Stimulated activated naive CD4-positive, alpha-beta T cell (primary cell): ENCODE measurements at regions not wholly inside any gene's neighbourhood (a gene's known extent, or its start where the extent isn't known, plus 50 kb on each side); places are given as distances from the start of the nearest gene placed in this dataset.

Source experiments
- DNase-seq, 6 experiments: peaks; one replicate each; lab custom pipeline; 2025; lab: John Stamatoyannopoulos, UW

DNA sequence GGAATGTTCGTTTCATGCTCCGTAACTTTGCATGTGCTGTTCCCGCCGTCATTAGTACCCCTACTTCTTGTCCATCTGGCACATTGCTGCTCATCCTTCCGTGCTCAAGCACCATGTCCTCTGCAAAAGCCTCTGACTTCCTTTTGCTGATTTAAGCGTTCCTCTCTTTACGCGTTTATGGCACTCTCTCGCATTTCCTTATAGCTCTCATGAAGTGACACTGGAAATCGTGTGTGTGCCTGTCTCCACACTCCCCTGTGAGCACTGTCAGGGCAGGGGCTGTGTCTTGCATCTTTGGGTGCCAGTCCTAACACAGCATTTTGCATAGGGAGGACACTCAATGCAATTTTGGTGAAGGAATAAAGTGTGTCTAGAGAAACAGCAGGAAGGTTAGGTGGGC lies 210.6 kb upstream of the FAT1 start:
- no peak for DNase-seq

GRCh38 chr4:186934841-186935443 lies 211.3 kb upstream of the FAT1 start:
- DNase-seq = no peak

DNA sequence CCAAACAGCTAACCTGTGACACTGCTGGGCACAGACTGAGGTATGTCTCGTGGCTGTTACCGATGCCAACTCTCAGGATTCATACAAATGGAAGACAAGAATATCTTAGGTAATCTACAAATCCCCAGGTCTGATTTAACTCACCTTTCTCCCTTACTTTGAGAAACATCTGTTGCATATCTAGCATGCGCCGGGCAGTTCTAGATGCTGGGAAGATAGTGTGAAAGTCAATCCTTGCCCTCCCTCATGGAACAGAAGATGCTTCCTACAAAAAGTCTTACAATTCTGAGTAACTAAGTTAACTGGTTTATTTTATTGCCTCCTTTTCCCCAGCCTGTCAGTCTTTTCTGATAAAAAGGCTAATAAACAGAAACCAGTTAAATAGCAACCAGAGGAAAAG lies 212.2 kb upstream of the FAT1 start:
- DNase-seq = no peak

DNA sequence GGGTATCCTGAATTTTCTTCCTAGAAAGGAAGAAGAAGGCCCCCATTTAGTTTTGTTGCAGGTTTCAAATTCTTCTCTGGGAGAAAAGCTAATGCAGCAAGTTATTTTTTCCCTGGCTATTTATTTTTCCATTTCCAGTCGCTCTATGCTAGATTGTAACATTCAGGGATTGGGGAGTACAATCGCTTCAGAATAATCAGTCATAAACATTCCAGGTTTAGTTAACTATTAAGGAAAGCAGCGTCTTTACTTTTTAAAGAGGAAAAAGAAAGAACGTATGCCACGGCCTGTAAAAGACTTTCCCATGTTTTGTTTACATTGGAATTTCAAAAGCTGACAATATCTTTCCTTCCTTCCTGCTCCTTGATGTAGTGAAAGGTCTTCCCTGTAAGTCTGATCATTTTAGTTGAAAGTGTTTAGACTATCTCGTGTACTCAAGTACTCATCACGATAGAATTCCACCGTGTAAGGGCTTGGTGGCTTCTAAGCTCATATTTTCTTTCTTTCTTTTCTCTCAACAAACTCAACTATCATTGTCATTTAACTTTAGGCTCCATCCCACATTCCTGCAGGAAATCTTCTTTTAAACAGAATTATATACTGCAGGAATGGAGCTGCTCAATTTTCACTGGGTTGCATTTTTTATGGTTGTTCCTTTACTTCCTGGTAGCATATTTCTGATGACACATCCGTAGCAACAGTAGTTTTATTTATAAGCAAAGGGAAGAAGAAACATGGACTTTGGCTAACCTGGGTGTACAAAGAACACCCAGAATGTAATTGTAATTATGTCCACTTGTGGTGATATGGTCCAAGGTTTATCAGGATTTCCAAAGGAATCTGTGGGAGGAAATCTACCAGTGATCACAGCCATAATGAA lies 213.1 kb upstream of the FAT1 start:
- DNase-seq = no peak

GRCh38 chr4:186939226-186939625 lies 215.6 kb upstream of the FAT1 start:
- DNase-seq = no peak

DNA sequence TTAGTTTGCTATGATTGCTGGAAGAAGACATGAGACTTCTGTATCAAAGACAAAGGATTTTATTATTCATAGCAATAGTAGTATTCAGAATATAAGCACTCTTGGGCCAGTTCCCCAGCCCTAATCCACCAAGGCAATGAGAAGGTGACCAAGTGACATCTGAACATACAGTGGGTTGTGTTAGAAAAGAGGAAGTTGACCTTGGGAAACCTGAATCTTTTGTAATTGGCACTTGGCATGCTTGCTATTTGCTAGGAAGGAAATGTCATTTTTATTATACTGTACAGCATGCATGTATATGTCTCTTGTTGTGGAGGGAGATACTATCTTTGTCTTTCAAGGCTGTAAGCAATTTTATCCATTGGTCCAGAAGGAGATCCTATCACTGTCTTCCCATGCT lies 216.1 kb upstream of the FAT1 start:
- no peak for DNase-seq

DNA sequence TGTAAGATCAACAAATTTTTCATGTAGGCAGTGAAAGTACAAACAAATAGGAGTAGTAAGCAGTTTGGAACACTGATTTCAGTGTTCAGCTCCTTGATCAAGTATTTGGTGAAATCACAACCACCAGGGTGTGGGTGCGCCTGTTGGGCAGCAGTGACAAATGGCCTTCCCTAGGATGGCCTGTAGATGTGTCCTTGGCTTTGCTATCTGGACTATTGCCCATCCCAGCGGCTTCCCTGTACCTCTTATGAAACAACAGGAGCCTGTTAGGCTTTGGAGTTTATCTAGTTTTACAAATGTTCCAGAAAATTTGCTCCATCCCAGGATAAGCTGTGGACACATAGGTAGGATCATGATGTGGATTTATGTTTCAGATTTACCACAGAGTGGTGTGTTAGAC lies 216.8 kb upstream of the FAT1 start:
- DNase-seq = no peak

DNA sequence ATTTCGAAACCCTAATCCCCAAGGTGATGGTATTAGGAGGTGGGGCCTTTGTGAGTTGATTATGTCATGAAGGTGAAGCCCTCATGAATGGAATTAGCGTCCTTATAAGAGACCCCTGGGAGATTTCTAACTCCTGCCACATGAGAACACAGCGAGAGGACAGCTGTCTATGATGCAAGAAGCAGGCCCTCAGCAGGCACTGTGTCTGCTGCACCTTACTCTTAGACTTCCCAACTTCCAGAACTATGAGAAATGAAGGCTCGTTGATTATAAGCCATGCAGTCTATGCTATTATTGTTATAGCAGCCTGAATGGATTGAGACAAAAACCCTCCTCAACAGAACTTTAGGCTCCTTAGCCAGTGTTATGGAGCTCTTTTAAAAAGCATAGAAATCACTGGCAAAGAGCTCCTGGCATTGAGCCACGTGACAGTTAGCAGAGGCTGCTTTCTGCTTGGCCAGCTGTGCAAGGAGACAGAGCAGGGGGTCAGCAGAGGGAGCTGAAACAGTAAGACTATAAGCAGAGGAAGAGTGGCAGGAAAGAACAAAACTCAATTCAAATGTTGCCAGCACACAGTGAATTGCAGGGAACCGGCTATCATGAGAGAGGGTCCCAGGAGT lies 219.2 kb upstream of the FAT1 start:
- DNase-seq = no peak

DNA sequence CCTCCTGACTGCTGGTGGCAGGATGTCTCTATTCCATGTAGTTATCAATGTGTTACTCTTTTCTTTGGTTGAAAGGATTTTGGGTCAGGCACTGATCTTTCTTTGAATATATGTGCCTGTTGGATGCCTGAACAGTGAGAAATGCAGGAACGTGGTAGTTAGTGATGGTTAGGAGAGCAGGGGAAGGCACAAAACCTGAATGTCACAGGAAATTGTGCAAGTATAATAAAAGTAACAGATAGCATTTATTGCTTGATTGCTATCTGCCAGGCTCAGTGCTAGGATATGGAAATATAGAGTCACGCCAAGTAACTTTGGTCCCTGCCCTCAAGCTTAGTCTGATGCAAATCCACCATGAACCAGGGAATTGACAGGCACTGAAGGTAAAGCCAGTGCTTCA lies 219.8 kb upstream of the FAT1 start:
- no peak for DNase-seq

DNA sequence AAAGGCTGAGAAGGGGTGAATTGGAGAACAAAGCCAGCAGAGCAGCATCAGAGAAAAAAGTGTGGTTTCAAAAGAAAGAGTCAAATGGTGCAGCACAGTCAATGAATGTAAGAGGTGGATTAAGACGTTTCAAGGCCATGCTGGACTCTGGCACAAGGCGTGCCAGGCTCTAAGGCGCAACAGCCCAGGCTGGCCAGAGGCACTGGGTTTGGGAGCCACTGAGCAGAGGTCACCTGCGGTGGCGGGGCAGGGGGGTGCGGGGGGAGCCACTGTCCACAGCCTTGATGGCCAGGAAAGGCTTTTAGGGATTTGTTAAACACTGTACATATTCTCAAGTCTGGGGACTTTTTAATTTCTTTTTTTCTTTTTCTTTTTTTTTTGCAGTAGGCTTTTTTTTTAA lies 222.5 kb upstream of the FAT1 start:
- DNase-seq = no peak

GRCh38 chr4:186946682-186947294 lies 223.1 kb upstream of the FAT1 start:
- DNase-seq = no peak

DNA sequence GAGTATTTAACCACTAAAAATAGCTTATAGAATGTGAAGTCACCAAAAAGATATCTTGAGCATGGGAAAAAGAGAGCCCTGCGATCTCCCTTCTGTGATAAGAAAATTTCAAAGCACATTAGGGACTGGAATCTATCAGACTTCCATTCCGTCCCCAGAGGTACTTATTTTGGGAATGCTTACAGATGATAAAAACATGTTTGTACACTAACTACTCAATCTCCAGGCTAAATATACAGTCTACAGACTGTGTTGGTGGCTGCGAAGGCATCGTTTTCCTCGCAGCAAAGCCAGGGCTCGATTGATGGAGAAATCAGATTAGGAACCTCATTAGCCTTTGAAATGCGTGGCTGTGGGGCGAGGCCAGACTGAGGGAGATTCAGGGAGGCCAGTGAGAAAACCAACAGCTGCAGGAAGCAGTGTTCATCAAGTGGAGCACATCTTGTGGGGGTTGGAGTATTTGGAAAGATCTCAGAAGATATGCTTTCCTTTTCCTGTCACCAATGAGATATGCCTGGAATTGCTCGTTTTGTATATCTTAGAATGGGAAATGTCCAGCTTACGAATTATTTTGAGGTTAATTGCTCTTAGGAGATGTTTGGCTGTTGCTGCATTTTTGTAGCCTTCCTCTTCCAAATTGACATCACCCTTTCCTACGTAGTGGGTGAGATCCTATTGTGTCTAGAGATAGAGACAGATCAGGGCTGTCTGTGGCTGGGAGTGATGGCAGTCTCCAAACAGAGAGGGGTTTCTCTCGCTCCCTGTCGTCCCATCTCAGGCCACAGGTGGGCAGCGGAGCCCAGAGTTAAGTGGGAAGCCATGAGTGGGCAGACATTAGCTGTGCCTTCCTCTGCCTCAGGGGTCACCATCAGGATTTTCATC lies 224.9 kb upstream of the FAT1 start:
- DNase-seq = no peak

DNA sequence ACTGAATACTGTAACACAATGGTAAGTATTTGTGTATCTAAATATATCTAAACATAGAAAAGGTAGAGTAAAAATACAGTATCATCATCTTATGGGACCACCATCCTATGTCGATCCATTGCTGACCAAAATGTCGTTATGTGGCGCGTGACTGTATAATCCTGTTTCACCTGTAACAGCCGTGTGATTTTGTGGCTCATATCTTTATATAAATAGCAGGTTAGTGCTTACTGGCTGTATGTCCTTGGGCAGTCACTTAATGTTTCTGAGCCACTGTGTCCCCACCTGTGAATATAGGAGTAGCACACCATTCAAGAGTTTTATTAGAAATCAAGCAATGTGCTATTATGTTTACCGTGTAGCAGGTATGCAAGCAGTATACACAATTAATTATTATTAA lies 226.2 kb upstream of the FAT1 start:
- no peak for DNase-seq

DNA sequence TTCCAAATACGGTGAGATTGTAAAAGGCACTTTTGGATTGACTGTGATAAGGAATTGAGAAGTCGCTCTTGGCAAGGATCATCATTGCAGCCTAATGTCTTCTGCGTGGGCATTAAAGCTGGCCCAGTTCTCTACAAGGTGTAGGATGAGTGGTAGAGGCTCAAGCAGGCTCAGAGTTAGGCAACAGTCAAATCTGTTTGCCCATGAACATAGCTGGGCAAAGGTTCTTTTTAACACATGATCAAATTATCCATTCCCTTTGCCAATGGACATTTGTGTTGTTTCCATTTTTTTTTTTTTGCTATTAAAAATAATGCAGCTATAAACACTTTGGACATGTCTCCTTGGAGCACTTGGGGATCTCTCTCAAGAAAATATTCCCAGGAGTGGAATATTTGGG lies 229.1 kb upstream of the FAT1 start:
- DNase-seq = no peak

- DNase-seq = no peak
These were observed 230.1 kb upstream of the FAT1 start for GRCh38 chr4:186953599-186954260.

DNA sequence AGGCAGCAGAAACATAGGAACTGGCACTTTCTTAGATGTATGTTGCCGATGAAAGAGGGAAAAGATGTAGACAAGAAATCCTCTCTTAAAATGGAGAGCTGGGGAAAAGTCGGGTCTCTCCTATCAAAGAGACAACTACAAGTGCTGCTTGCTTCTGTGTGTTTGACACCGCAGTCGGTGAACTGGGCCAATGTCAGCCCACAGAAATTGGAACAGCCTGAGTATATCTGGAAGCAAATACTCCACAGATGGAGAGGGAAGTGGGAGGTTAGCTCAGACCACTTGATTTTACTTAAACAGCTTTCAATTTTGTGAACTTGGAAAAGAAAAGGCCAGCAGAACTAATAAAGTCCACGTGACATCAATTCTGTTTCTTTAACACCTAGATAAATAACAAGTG lies 230.9 kb upstream of the FAT1 start:
- no peak for DNase-seq

DNA sequence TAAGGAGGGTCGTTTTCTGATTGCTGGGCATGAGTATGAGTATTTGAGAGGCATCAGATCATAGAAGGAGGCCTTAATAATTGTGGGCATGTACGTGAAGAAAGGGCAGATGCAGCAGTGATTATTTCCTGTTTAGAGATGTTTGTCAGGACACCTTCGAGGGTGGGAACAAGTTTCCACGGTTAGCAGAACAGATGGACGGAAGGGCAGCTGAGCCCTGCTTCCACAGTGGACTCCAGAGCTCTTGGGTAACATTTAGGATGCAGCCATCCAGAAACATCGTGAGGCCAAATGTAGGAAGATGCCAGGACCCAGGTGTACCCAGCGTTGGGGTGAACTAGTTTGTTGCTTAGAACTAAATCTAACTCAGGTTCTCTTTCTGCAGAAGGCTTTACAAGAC lies 231.3 kb upstream of the FAT1 start:
- no peak for DNase-seq

DNA sequence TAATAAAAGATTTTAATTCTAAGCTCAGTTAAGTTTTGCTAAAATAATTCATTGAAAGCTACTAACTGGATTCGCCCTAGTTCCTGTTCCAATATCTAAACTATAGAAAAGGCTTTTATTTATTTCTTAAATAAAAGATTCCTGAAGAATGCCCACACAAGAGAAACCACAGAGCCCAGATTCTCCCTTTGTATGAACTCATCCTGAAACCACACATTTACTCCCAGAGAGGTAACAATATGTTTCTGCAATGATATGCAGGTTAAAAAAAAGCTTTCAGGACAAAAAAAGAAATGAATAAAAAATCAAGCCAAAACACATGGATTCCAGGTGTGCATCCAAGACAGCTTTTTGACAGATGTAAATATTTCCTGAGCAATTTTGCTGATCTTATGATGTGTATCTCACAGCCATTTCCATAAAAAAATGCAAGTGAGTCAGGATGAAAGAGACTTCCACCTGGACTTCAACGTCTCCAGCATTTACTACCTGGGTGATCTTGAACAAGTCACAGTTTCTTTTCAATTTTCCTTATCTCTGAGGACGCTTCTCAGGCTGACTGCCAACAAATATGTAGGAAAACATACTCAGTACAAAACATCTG lies 234.4 kb upstream of the FAT1 start:
- DNase-seq = no peak

DNA sequence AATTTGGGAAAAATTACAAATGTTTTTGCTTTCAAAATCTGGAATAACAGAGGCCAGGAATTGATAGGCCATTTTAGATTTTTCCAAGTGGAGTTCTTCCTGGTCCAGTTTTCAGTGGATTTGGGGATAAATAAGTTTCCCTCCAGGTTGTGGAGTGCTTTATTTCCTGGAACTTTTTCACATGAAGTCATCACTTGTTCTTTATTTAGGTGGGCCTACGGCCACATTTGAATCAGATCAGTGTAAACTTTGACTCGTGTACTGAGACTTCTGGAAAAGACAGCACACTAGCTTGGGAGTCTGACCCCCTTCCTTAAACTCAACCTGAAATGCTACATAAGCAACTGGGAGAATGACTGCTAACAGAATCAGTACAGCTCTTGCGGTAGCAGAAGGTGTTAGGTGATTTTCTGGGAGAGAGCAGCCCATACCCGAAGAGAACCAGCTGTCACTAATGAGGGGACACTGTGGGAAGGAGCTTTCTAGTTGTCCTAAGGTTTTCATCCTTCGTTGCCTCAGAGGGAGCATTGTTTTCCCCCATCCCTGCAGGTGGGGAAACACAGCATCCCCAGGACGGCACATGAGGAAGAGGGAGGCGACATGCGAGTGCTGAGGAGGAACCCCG lies 235.2 kb upstream of the FAT1 start:
- DNase-seq = no peak

GRCh38 chr4:186979961-186980745 lies 256.5 kb upstream of the FAT1 start:
- no peak for DNase-seq
